ENCODE measurements at regions not wholly inside any gene's neighbourhood (a gene's known extent, or its start where the extent isn't known, plus 50 kb on each side); places are given as distances from the start of the nearest gene placed in this dataset.

DNA sequence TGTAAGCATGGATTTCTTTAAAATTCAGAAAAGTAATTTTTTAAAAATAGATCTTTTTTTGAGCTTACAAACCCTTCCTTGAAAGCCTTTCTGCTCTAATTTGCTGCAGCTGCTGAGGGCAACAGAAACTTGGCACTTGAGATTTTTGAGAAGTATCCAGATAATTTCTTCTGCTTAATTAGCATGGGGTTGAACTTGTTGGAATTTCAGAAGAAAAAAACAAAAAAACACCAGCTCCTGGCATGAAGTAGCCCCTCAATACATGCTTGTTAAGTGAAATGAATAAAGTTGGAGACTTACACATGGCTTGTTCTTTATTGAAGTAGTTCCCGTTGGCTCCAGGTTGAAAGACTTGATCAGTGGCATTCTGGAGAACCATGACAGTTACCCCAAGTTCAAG is 331.4 kb upstream of the RAG2 start:
- Histone ChIP-seq H3K9me3 (ENCODE audit: low read length) (no peaks in the 10 kb centered on the region), H3K27ac (ENCODE audit: low read length) (no peak overlapping the region), H2AFZ (ENCODE audit: low read depth, low read length) (no peak overlapping the region), H3F3A (ENCODE audit: insufficient read depth, low read length, poor library complexity, severe bottlenecking) (no peaks in the 10 kb centered on the region), H3K36me3 (ENCODE audit: insufficient read depth, low read length) (no peaks in the 10 kb centered on the region), H3K27me3 (ENCODE audit: insufficient read depth, low read depth, low read length) (no peaks in the 10 kb centered on the region), H3K4me3 (ENCODE audit: low read length) (no peak overlapping the region), H4K20me1 (ENCODE audit: insufficient read depth) (no peaks in the 10 kb centered on the region), H3K79me2 (replicated peaks; ENCODE audit: insufficient read depth, low read length) (no peaks in the 10 kb centered on the region), H3K4me2 (ENCODE audit: low read length) (no peak overlapping the region), H3K9ac (ENCODE audit: low read length) (no peak overlapping the region), H3K9me2 (ENCODE audit: insufficient read depth, low read length) (no peaks in the 10 kb centered on the region)
- TF ChIP-seq MXI1 (conservative IDR thresholded peaks at IDR 0.05; ENCODE audit: poor library complexity, severe bottlenecking) = no peak
- TF ChIP-seq, protein P1, sequence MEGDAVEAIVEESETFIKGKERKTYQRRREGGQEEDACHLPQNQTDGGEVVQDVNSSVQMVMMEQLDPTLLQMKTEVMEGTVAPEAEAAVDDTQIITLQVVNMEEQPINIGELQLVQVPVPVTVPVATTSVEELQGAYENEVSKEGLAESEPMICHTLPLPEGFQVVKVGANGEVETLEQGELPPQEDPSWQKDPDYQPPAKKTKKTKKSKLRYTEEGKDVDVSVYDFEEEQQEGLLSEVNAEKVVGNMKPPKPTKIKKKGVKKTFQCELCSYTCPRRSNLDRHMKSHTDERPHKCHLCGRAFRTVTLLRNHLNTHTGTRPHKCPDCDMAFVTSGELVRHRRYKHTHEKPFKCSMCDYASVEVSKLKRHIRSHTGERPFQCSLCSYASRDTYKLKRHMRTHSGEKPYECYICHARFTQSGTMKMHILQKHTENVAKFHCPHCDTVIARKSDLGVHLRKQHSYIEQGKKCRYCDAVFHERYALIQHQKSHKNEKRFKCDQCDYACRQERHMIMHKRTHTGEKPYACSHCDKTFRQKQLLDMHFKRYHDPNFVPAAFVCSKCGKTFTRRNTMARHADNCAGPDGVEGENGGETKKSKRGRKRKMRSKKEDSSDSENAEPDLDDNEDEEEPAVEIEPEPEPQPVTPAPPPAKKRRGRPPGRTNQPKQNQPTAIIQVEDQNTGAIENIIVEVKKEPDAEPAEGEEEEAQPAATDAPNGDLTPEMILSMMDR (IDR thresholded peaks at IDR 0.05; ENCODE audit: poor library complexity, severe bottlenecking) = no peak
- no peak for TF ChIP-seq POLR2AphosphoS5 (IDR thresholded peaks at IDR 0.05)
- no peak for TF ChIP-seq EP300 (conservative IDR thresholded peaks at IDR 0.05; ENCODE audit: poor library complexity, severe bottlenecking)
- TF ChIP-seq, protein P2, sequence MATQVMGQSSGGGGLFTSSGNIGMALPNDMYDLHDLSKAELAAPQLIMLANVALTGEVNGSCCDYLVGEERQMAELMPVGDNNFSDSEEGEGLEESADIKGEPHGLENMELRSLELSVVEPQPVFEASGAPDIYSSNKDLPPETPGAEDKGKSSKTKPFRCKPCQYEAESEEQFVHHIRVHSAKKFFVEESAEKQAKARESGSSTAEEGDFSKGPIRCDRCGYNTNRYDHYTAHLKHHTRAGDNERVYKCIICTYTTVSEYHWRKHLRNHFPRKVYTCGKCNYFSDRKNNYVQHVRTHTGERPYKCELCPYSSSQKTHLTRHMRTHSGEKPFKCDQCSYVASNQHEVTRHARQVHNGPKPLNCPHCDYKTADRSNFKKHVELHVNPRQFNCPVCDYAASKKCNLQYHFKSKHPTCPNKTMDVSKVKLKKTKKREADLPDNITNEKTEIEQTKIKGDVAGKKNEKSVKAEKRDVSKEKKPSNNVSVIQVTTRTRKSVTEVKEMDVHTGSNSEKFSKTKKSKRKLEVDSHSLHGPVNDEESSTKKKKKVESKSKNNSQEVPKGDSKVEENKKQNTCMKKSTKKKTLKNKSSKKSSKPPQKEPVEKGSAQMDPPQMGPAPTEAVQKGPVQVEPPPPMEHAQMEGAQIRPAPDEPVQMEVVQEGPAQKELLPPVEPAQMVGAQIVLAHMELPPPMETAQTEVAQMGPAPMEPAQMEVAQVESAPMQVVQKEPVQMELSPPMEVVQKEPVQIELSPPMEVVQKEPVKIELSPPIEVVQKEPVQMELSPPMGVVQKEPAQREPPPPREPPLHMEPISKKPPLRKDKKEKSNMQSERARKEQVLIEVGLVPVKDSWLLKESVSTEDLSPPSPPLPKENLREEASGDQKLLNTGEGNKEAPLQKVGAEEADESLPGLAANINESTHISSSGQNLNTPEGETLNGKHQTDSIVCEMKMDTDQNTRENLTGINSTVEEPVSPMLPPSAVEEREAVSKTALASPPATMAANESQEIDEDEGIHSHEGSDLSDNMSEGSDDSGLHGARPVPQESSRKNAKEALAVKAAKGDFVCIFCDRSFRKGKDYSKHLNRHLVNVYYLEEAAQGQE (IDR thresholded peaks at IDR 0.05; ENCODE audit: borderline replicate concordance) = no peak
- TF ChIP-seq SMC3 (conservative IDR thresholded peaks at IDR 0.05; ENCODE audit: poor library complexity) = no peak
- TF ChIP-seq TAF1 (IDR thresholded peaks at IDR 0.05; ENCODE audit: low read depth) = no peak
- TF ChIP-seq EZH2 (IDR thresholded peaks at IDR 0.05; ENCODE audit: borderline replicate concordance, insufficient read depth, low read length, poor library complexity, severe bottlenecking) = no peak
- no peak for TF ChIP-seq RAD21 (conservative IDR thresholded peaks at IDR 0.05)

DNA sequence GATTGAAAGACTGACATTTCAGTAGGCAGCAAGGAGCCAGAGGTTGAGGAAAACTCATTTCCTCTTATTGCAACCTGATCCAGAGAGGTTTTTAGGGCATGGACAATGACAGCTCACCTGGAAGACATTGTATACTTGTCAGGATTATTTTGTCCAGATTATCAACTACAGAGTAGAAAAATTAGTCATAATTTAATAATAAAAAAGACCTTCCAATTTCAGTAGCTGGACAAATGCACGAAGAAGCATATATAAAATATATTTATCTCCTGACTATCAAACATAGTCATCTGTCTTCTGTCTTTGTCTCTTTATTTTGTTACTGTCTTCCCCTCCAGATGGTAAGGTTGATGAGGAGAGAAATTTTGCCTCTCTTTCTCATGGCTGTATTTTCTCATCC is 330.6 kb upstream of the RAG2 start:
- TF ChIP-seq, protein P1 (IDR thresholded peaks at IDR 0.05; ENCODE audit: poor library complexity, severe bottlenecking) = no peak
- no peak for TF ChIP-seq MXI1 (conservative IDR thresholded peaks at IDR 0.05; ENCODE audit: poor library complexity, severe bottlenecking)
- no peak for TF ChIP-seq TAF1 (IDR thresholded peaks at IDR 0.05; ENCODE audit: low read depth)
- no peak for TF ChIP-seq POLR2AphosphoS5 (IDR thresholded peaks at IDR 0.05)
- TF ChIP-seq, protein P2 (IDR thresholded peaks at IDR 0.05; ENCODE audit: borderline replicate concordance) = no peak
- no peak for TF ChIP-seq EP300 (conservative IDR thresholded peaks at IDR 0.05; ENCODE audit: poor library complexity, severe bottlenecking)
- no peak for TF ChIP-seq EZH2 (IDR thresholded peaks at IDR 0.05; ENCODE audit: borderline replicate concordance, insufficient read depth, low read length, poor library complexity, severe bottlenecking)
- no peak for TF ChIP-seq RAD21 (conservative IDR thresholded peaks at IDR 0.05)
- no peak for TF ChIP-seq SMC3 (conservative IDR thresholded peaks at IDR 0.05; ENCODE audit: poor library complexity)
- H3K9me3 ChIP-seq (ENCODE audit: low read length) = no peaks in the 10 kb centered on the region
- H3K4me2 ChIP-seq (ENCODE audit: low read length) = no peak overlapping the region
- no peaks in the 10 kb centered on the region for H3F3A ChIP-seq (ENCODE audit: insufficient read depth, low read length, poor library complexity, severe bottlenecking)
- no peaks in the 10 kb centered on the region for H3K9me2 ChIP-seq (ENCODE audit: insufficient read depth, low read length)
- H2AFZ ChIP-seq (ENCODE audit: low read depth, low read length) = no peak overlapping the region
- no peak overlapping the region for H3K4me3 ChIP-seq (ENCODE audit: low read length)
- no peaks in the 10 kb centered on the region for H4K20me1 ChIP-seq (ENCODE audit: insufficient read depth)
- H3K27me3 ChIP-seq (ENCODE audit: insufficient read depth, low read depth, low read length) = no peaks in the 10 kb centered on the region
- H3K36me3 ChIP-seq (ENCODE audit: insufficient read depth, low read length) = no peaks in the 10 kb centered on the region
- H3K9ac ChIP-seq (ENCODE audit: low read length) = no peak overlapping the region
- H3K27ac ChIP-seq (ENCODE audit: low read length) = no peak overlapping the region
- H3K79me2 ChIP-seq (replicated peaks; ENCODE audit: insufficient read depth, low read length) = no peaks in the 10 kb centered on the region
